GM23338 (cell line): ENCODE measurements at regions not wholly inside any gene's neighbourhood (a gene's known extent, or its start where the extent isn't known, plus 50 kb on each side); places are given as distances from the start of the nearest gene placed in this dataset.

Experiments used
- ATAC-seq: fragments of 200-7000 bp; cut with Tn5 transposase; 3 replicates; pipeline ENCODE4 v1.9.1; 2020
- DNase-seq: peaks from one replicate; pipeline ENCODE4 v3.0.0-alpha.2; 2015; ENCODE audit warnings: low spot score
- H2AFZ ChIP-seq: fragments of 200-600 bp; sonication (generic); 2 replicates; pipeline ENCODE4 v1.8.0; 2016; ENCODE audit warnings: antibody characterized with exemption, mild to moderate bottlenecking, moderate library complexity
- H3F3A ChIP-seq: fragments of 200-600 bp; sonication (generic); replicated peaks from 2 replicates; pipeline ENCODE4 v1.8.0; 2017; ENCODE audit warnings: antibody characterized with exemption, mixed run types, low read depth
- H3K27ac ChIP-seq: fragments of 200-600 bp; sonication (generic); 2 replicates; pipeline ENCODE4 v1.6.1; 2016; ENCODE audit warnings: low read depth
- H3K27me3 ChIP-seq: fragments of 200-600 bp; sonication (generic); 2 replicates; pipeline ENCODE4 v1.8.0; 2016; ENCODE audit warnings: mild to moderate bottlenecking, mixed run types, moderate library complexity; ENCODE audit not compliant: insufficient read depth
- H3K36me3 ChIP-seq: fragments of 200-600 bp; sonication (generic); 2 replicates; pipeline ENCODE4 v1.8.0; 2016; ENCODE audit warnings: mild to moderate bottlenecking; ENCODE audit not compliant: insufficient read depth
- H3K4me1 ChIP-seq: fragments of 200-600 bp; sonication (generic); 2 replicates; pipeline ENCODE4 v1.8.0; 2016; ENCODE audit warnings: mild to moderate bottlenecking, moderate library complexity; ENCODE audit not compliant: insufficient read depth
- H3K4me2 ChIP-seq: fragments of 200-600 bp; sonication (generic); 2 replicates; pipeline ENCODE4 v1.7.1; 2017; ENCODE audit warnings: mixed run types
- H3K4me3 ChIP-seq: fragments of 200-600 bp; sonication (generic); 2 replicates; pipeline ENCODE4 v1.6.1; 2016; ENCODE audit warnings: mixed run types
- H3K79me2 ChIP-seq: fragments of 200-600 bp; sonication (generic); replicated peaks from 2 replicates; pipeline ENCODE4 v1.8.0; 2017; ENCODE audit warnings: mild to moderate bottlenecking; ENCODE audit not compliant: insufficient read depth
- H3K9me2 ChIP-seq: fragments of 200-600 bp; sonication (generic); 2 replicates; pipeline ENCODE4 v1.8.0; 2017; ENCODE audit not compliant: insufficient read depth
- H4K20me1 ChIP-seq: fragments of 200-600 bp; sonication (generic); replicated peaks from 2 replicates; pipeline ENCODE4 v1.8.0; 2017; ENCODE audit warnings: mild to moderate bottlenecking; ENCODE audit not compliant: insufficient read depth
- H3K27ac Mint-ChIP-seq: 2 replicates; pipeline ENCODE4 v1.8.0; 2020; ENCODE audit warnings: inconsistent platforms, mild to moderate bottlenecking, moderate library complexity, mixed read lengths
- H3K27me3 Mint-ChIP-seq: 3 replicates; pipeline ENCODE4 v1.8.0; 2022; ENCODE audit warnings: low read depth, mild to moderate bottlenecking, moderate library complexity, mixed read lengths, inconsistent platforms; ENCODE audit not compliant: insufficient read depth, poor library complexity
- H3K36me3 Mint-ChIP-seq: 3 replicates; pipeline ENCODE4 v1.8.0; 2021; ENCODE audit warnings: low read depth, mild to moderate bottlenecking, inconsistent platforms, moderate library complexity, mixed read lengths
- H3K4me1 Mint-ChIP-seq: 3 replicates; pipeline ENCODE4 v1.8.0; 2020; ENCODE audit warnings: mild to moderate bottlenecking, inconsistent platforms, mixed read lengths
- H3K4me3 Mint-ChIP-seq: 3 replicates; pipeline ENCODE4 v1.8.0; 2021; ENCODE audit warnings: moderate library complexity, mild to moderate bottlenecking, inconsistent platforms, mixed read lengths
- H3K9me3 Mint-ChIP-seq: 3 replicates; pipeline ENCODE4 v1.8.0; 2020; ENCODE audit warnings: moderate library complexity, mild to moderate bottlenecking, inconsistent platforms, mixed read lengths
- CREB1 ChIP-seq: fragments of 250-450 bp; sonication (Bioruptor Pico); IDR thresholded peaks from 2 replicates; pipeline ENCODE4 v1.5.0; 2020; ENCODE audit warnings: low read depth, mild to moderate bottlenecking, moderate library complexity
- CTCF ChIP-seq, 2 experiments: fragments of 200-600 bp in 1 of 2; sonication (generic) in 1 of 2; conservative IDR thresholded peaks; 2 replicates each; pipeline versions ENCODE4 v1.5.1 to v1.6.1; 2016 to 2017; ENCODE audit warnings: antibody characterized with exemption in 2 of 2, low read depth in 2 of 2, mild to moderate bottlenecking in 2 of 2, moderate library complexity in 1 of 2
- ETS1 ChIP-seq: IDR thresholded peaks from 2 replicates; pipeline ENCODE4 v1.6.1; 2016; ENCODE audit warnings: antibody characterized with exemption
- EZH2 ChIP-seq: fragments of 200-600 bp; sonication (generic); IDR thresholded peaks from one replicate; pipeline ENCODE4 v1.8.0; 2017; ENCODE audit warnings: antibody characterized with exemption, mild to moderate bottlenecking, low read depth; ENCODE audit not compliant: unreplicated experiment
- EZH2phosphoT487 ChIP-seq: fragments of 200-600 bp; sonication (generic); IDR thresholded peaks from one replicate; pipeline ENCODE4 v1.8.1; 2018; ENCODE audit warnings: antibody characterized with exemption; ENCODE audit not compliant: unreplicated experiment
- JUNB ChIP-seq: IDR thresholded peaks from one replicate; pipeline ENCODE4 v1.6.1; 2016; ENCODE audit warnings: antibody characterized with exemption; ENCODE audit not compliant: unreplicated experiment
- NANOG ChIP-seq: IDR thresholded peaks from 2 replicates; pipeline ENCODE4 v1.6.1; 2016; ENCODE audit warnings: antibody characterized with exemption, borderline replicate concordance
- POLR2AphosphoS5 ChIP-seq: IDR thresholded peaks from 2 replicates; pipeline ENCODE4 v1.6.1; 2016; ENCODE audit warnings: antibody characterized with exemption, low read depth
- STAT1 ChIP-seq: IDR thresholded peaks from one replicate; pipeline ENCODE4 v1.6.1; 2016; ENCODE audit warnings: antibody characterized with exemption; ENCODE audit not compliant: unreplicated experiment
- ZNF114 ChIP-seq: fragments of 250-450 bp; sonication (Bioruptor Pico); IDR thresholded peaks from 2 replicates; pipeline ENCODE4 v1.5.0; 2020; ENCODE audit warnings: mild to moderate bottlenecking, moderate library complexity
- ZNF331 ChIP-seq: fragments of 250-450 bp; sonication (Bioruptor Pico); IDR thresholded peaks from 2 replicates; pipeline ENCODE4 v1.5.0; 2020; ENCODE audit warnings: low read depth, mild to moderate bottlenecking, moderate library complexity
- ZNF462 ChIP-seq: fragments of 250-450 bp; sonication (Bioruptor Pico); IDR thresholded peaks from 2 replicates; pipeline ENCODE4 v1.5.0; 2020; ENCODE audit warnings: mild to moderate bottlenecking, moderate library complexity

- TF ChIP-seq ZNF462 (CRISPR knock-in tag) (no peak), ZNF331 (CRISPR knock-in tag) (no peak), POLR2AphosphoS5 (no peak), ZNF114 (no peak)
These were observed 489.0 kb upstream of the ANKRD30A start (continued) for GRCh38 chr10:36636285-36636839.

GRCh38 chr10:36634916-36635315 lies 490.5 kb upstream of the ANKRD30A start:
- Mint-ChIP-seq H3K9me3 (peaks cover 10% of the 10 kb centered on the region), H3K27me3 (no peaks in the 10 kb centered on the region), H3K27ac (no peak overlapping the region), H3K36me3 (peaks cover 8% of the 10 kb centered on the region; the same call in 2 of the 3 replicates), H3K4me3 (no peak overlapping the region), H3K4me1 (no peaks in the 10 kb centered on the region)
- H3K4me1 ChIP-seq: no peaks in the 10 kb centered on the region
- no peak for DNase-seq
- H4K20me1 ChIP-seq: no peaks in the 10 kb centered on the region
- no peaks in the 10 kb centered on the region for H3F3A ChIP-seq
- H3K27me3 ChIP-seq: no peaks in the 10 kb centered on the region
- no peak overlapping the region for H2AFZ ChIP-seq
- no peak for TF ChIP-seq CREB1
- no peaks in the 10 kb centered on the region for H3K9me2 ChIP-seq
- H3K79me2 ChIP-seq: no peaks in the 10 kb centered on the region
- H3K36me3 ChIP-seq: no peaks in the 10 kb centered on the region
- H3K4me2 ChIP-seq: no peak overlapping the region
- no peak for ATAC-seq
- no peak overlapping the region for H3K27ac ChIP-seq
- H3K4me3 ChIP-seq: no peak overlapping the region

- DNase-seq (no peak), ATAC-seq (no peak)
- peaks cover 10% of the 10 kb centered on the region for H3K9me3 Mint-ChIP-seq
- Histone ChIP-seq H2AFZ (no peak overlapping the region), H3F3A (no peaks in the 10 kb centered on the region), H3K4me3 (no peak overlapping the region), H3K4me2 (no peak overlapping the region), H4K20me1 (no peaks in the 10 kb centered on the region), H3K9me2 (no peaks in the 10 kb centered on the region), H3K79me2 (no peaks in the 10 kb centered on the region), H3K27me3 (no peaks in the 10 kb centered on the region), H3K36me3 (no peaks in the 10 kb centered on the region), H3K27ac (no peak overlapping the region), H3K4me1 (no peaks in the 10 kb centered on the region; the same call in 1 of the 2 replicates)
- H3K27ac Mint-ChIP-seq: no peak overlapping the region
- H3K4me3 Mint-ChIP-seq: no peak overlapping the region
- peaks cover 8% of the 10 kb centered on the region; the same call in 2 of the 3 replicates for H3K36me3 Mint-ChIP-seq
- no peaks in the 10 kb centered on the region for H3K4me1 Mint-ChIP-seq
- H3K27me3 Mint-ChIP-seq: no peaks in the 10 kb centered on the region
- TF ChIP-seq ETS1: no peak
- no peak for TF ChIP-seq EZH2phosphoT487
- no peak for TF ChIP-seq ZNF331 (CRISPR knock-in tag)
- no peak for TF ChIP-seq JUNB
- TF ChIP-seq CREB1: no peak
- TF ChIP-seq POLR2AphosphoS5: no peak
- no peak for TF ChIP-seq NANOG
- no peak for TF ChIP-seq STAT1
- no peak for TF ChIP-seq EZH2
- TF ChIP-seq CTCF (conservative IDR thresholded peaks at IDR 0.05; ENCODE audit: low read depth in 2 of 2): no peak
These were observed 495.1 kb upstream of the ANKRD30A start for GRCh38 chr10:36630267-36630666.
